PC-3 (cell line): ENCODE measurements at regions not wholly inside any gene's neighbourhood (a gene's known extent, or its start where the extent isn't known, plus 50 kb on each side); places are given as distances from the start of the nearest gene placed in this dataset.
"Not testable (repeated sequence)": the region's sequence is repeated elsewhere in the genome, so short reads cannot be mapped to it uniquely, and the experiment has no call there.

Experiments used
- CTCF ChIP-seq: fragments of 300-600 bp; sonication (generic); conservative IDR thresholded peaks from 2 replicates; pipeline ENCODE4 v1.5.1; 2017; ENCODE audit warnings: antibody characterized with exemption, low read depth, mild to moderate bottlenecking, low read length
- EZH2 ChIP-seq: fragments of 300-600 bp; sonication (generic); IDR thresholded peaks from one replicate; pipeline ENCODE4 v1.6.1; 2017; ENCODE audit warnings: antibody characterized with exemption, mild to moderate bottlenecking, low read length; ENCODE audit not compliant: unreplicated experiment

GRCh38 chr3:98708681-98709080, 54.5 kb upstream of the ST3GAL6 start:
- not testable (repeated sequence) for TF ChIP-seq CTCF, EZH2
